Immature natural killer cell (primary cell): ENCODE measurements at regions not wholly inside any gene's neighbourhood (a gene's known extent, or its start where the extent isn't known, plus 50 kb on each side); places are given as distances from the start of the nearest gene placed in this dataset.

Experiments used
- DNase-seq, 3 donors: peaks; one replicate each; pipeline ENCODE4 v3.0.0; 2022; ENCODE audit warnings: mixed read lengths in 1 of 3
- H3K27ac Mint-ChIP-seq, 6 donors: one replicate each; pipeline ENCODE4 v1.8.0; 2020; ENCODE audit warnings: mixed read lengths in 6 of 6, mild to moderate bottlenecking in 5 of 6, inconsistent platforms in 4 of 6, moderate library complexity in 3 of 6
- H3K27me3 Mint-ChIP-seq, 3 donors: one replicate each; pipeline ENCODE4 v1.8.0; 2020 to 2021; ENCODE audit warnings: low read depth in 3 of 3, mild to moderate bottlenecking in 3 of 3, mixed read lengths in 3 of 3, moderate library complexity in 3 of 3, inconsistent platforms in 1 of 3
- H3K36me3 Mint-ChIP-seq, 3 donors: one replicate each; pipeline ENCODE4 v1.8.0; 2020; ENCODE audit warnings: mixed read lengths in 3 of 3, inconsistent platforms in 2 of 3, mild to moderate bottlenecking in 2 of 3
- H3K4me1 Mint-ChIP-seq, 2 donors: one replicate each; pipeline ENCODE4 v1.8.0; 2020; ENCODE audit warnings: inconsistent platforms in 2 of 2, mild to moderate bottlenecking in 2 of 2, mixed read lengths in 2 of 2, moderate library complexity in 1 of 2
- H3K4me3 Mint-ChIP-seq, 5 donors: one replicate each; pipeline ENCODE4 v1.8.0; 2020; ENCODE audit warnings: mild to moderate bottlenecking in 5 of 5, mixed read lengths in 5 of 5, inconsistent platforms in 3 of 5, moderate library complexity in 3 of 5
- H3K9me3 Mint-ChIP-seq, 6 donors: one replicate each; pipeline ENCODE4 v1.8.0; 2020; ENCODE audit warnings: mild to moderate bottlenecking in 6 of 6, mixed read lengths in 6 of 6, inconsistent platforms in 4 of 6, moderate library complexity in 3 of 6

- Mint-ChIP-seq H3K27me3 (peaks cover 0 to 11% (median 5%) of the 10 kb centered on the region in 3 donors), H3K27ac (no peak overlapping the region), H3K9me3 (no peaks in the 10 kb centered on the region), H3K4me1 (no peaks in the 10 kb centered on the region), H3K36me3 (no peaks in the 10 kb centered on the region), H3K4me3 (no peak overlapping the region)
- DNase-seq = no peak
These were observed 98.0 kb upstream of the KCNG1 start for GRCh38 chr20:51120868-51121267.

DNA sequence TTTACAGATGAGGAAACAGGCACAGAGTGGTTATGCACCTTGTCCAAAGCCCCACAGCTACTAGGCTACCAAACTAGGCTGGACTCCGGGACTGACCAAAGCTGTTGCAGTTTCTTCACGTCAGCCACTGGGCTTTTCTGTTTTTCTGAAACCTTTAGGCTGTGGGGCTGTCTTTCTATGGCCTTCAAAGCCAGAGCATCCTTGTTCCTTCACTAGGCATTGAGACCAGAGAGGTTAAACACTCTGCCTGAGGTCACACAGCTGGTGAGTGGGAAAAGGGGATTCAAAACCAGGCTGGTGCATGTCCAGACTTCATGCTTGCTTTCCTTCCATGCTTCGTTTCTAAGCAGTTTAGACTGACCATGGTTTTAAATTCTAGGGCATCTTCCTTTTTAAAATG is 97.5 kb upstream of the KCNG1 start:
- H3K27me3 Mint-ChIP-seq = peaks cover 0 to 8% (median 5%) of the 10 kb centered on the region in 3 donors

GRCh38 chr20:51119914-51120313 is 97.0 kb upstream of the KCNG1 start:
- Mint-ChIP-seq H3K9me3 (no peaks in the 10 kb centered on the region), H3K4me3 (no peak overlapping the region), H3K4me1 (no peaks in the 10 kb centered on the region), H3K27me3 (peaks cover 0 to 8% (median 4%) of the 10 kb centered on the region in 3 donors), H3K27ac (no peak overlapping the region), H3K36me3 (no peaks in the 10 kb centered on the region)
- DNase-seq = no peak

More for the DNA sequence above, 97.5 kb upstream of the KCNG1 start:
- no peak overlapping the region for H3K27ac Mint-ChIP-seq
- no peak overlapping the region for H3K4me3 Mint-ChIP-seq
- no peaks in the 10 kb centered on the region for H3K4me1 Mint-ChIP-seq
- H3K36me3 Mint-ChIP-seq = no peaks in the 10 kb centered on the region
- no peak for DNase-seq
- H3K9me3 Mint-ChIP-seq = no peaks in the 10 kb centered on the region

GRCh38 chr20:51118985-51119527 is 96.1 kb upstream of the KCNG1 start:
- DNase-seq = no peak
- Mint-ChIP-seq H3K4me3 (no peak overlapping the region), H3K36me3 (no peaks in the 10 kb centered on the region), H3K4me1 (no peaks in the 10 kb centered on the region), H3K27me3 (peaks cover 0 to 8% (median 5%) of the 10 kb centered on the region in 3 donors), H3K27ac (no peak overlapping the region), H3K9me3 (no peaks in the 10 kb centered on the region)

DNA sequence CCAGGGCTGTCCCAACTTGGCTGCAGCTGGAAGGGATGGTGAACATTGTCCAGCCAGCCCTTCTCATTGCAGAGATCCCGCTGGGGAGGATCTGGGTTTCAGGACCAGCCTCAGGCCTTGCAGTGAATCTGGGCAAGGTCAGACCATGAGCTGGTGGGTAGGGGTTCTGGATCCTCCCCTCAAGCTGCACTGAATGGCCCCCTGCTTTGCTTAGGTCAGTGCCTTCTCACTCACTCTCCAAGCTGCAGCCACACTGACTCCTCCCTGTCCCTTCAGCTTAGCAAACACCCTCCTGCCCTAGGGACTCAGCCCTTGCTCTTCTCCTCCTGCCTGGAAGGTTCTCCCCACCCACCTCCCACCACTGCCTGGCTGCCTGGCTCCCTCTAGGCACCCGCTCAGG is 95.3 kb upstream of the KCNG1 start:
- H3K4me3 Mint-ChIP-seq = no peak overlapping the region
- H3K27me3 Mint-ChIP-seq = peaks cover 0 to 8% (median 5%) of the 10 kb centered on the region in 3 donors
- no peaks in the 10 kb centered on the region for H3K36me3 Mint-ChIP-seq
- no peak for DNase-seq
- H3K27ac Mint-ChIP-seq = no peak overlapping the region
- H3K4me1 Mint-ChIP-seq = no peaks in the 10 kb centered on the region
- H3K9me3 Mint-ChIP-seq = no peaks in the 10 kb centered on the region

- H3K4me1 Mint-ChIP-seq = no peaks in the 10 kb centered on the region
- no peak overlapping the region for H3K4me3 Mint-ChIP-seq
- no peak for DNase-seq
- H3K27ac Mint-ChIP-seq = no peak overlapping the region
- peaks cover 0 to 8% (median 3%) of the 10 kb centered on the region in 3 donors for H3K27me3 Mint-ChIP-seq
- H3K9me3 Mint-ChIP-seq = no peaks in the 10 kb centered on the region
- no peaks in the 10 kb centered on the region for H3K36me3 Mint-ChIP-seq
These were observed 94.1 kb upstream of the KCNG1 start for GRCh38 chr20:51116765-51117686.

DNA sequence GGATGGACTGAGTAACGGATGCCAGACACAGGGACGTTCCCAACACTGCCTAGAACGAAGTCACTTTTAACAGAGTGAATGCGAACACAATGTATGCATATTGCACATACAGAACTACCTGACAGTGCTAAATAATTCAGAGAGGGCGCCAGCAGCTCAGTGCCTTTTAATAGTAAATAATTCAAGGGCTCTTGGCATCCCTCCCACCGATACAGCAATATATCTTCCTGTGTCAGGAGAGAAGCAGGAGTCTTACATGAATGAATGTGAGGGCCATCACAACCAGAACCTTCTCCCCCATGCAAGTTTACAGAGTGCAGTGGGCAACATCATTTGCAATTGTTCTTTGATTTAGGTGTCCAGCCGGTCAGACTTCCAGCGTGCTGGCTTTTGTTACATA is 88.4 kb upstream of the KCNG1 start:
- H3K4me3 Mint-ChIP-seq = no peak overlapping the region
- H3K27ac Mint-ChIP-seq = no peak overlapping the region
- no peak for DNase-seq
- peaks cover 4 to 6% (median 5%) of the 10 kb centered on the region in 3 donors for H3K27me3 Mint-ChIP-seq
- no peaks in the 10 kb centered on the region for H3K36me3 Mint-ChIP-seq
- H3K4me1 Mint-ChIP-seq = no peaks in the 10 kb centered on the region
- H3K9me3 Mint-ChIP-seq = no peaks in the 10 kb centered on the region

DNA sequence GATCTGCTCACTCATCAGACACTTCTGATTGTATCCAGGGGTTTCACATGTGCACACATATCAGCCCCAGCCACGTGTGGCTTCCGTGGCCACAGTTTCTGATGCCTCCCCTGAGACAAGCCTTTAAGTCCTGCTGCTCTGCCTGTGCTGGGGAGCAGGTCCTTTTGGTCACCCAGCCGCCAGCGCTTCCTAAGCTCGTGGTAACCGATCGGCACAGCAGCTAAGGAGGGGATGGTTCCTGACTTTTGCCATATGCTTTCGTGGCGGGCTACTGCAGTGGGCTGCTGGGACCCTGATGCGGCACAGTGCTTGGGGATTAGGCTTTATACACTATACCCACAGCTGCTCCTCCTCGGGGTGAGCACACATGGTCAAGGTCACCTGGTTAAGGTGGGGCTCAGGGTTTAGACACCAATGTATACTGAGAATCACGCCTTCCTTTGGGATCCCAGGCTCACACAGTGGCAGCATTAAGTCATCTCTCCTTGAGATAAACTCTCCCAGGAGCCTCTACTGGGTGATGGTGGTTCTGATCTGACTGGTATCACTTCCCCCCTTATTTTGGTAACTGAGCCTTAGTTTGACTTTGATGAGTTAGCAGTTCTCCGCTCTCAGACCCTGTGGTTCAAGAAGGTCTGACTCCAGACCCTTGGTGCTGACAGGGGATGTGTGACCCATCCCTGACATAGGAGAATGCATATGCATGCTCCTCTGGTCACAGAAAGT is 85.9 kb upstream of the KCNG1 start:
- DNase-seq = no peak
- H3K27me3 Mint-ChIP-seq = peaks cover 2 to 6% (median 5%) of the 10 kb centered on the region in 3 donors
- H3K4me3 Mint-ChIP-seq = no peak overlapping the region
- no peaks in the 10 kb centered on the region for H3K4me1 Mint-ChIP-seq
- no peak overlapping the region for H3K27ac Mint-ChIP-seq
- no peaks in the 10 kb centered on the region for H3K9me3 Mint-ChIP-seq
- no peaks in the 10 kb centered on the region for H3K36me3 Mint-ChIP-seq

GRCh38 chr20:51106011-51106410 is 83.1 kb upstream of the KCNG1 start:
- H3K9me3 Mint-ChIP-seq = no peaks in the 10 kb centered on the region
- H3K27ac Mint-ChIP-seq = no peak overlapping the region
- H3K36me3 Mint-ChIP-seq = no peaks in the 10 kb centered on the region
- no peak for DNase-seq
- no peaks in the 10 kb centered on the region for H3K4me1 Mint-ChIP-seq
- H3K4me3 Mint-ChIP-seq = no peak overlapping the region
- peaks cover 4 to 6% (median 6%) of the 10 kb centered on the region in 3 donors for H3K27me3 Mint-ChIP-seq

DNA sequence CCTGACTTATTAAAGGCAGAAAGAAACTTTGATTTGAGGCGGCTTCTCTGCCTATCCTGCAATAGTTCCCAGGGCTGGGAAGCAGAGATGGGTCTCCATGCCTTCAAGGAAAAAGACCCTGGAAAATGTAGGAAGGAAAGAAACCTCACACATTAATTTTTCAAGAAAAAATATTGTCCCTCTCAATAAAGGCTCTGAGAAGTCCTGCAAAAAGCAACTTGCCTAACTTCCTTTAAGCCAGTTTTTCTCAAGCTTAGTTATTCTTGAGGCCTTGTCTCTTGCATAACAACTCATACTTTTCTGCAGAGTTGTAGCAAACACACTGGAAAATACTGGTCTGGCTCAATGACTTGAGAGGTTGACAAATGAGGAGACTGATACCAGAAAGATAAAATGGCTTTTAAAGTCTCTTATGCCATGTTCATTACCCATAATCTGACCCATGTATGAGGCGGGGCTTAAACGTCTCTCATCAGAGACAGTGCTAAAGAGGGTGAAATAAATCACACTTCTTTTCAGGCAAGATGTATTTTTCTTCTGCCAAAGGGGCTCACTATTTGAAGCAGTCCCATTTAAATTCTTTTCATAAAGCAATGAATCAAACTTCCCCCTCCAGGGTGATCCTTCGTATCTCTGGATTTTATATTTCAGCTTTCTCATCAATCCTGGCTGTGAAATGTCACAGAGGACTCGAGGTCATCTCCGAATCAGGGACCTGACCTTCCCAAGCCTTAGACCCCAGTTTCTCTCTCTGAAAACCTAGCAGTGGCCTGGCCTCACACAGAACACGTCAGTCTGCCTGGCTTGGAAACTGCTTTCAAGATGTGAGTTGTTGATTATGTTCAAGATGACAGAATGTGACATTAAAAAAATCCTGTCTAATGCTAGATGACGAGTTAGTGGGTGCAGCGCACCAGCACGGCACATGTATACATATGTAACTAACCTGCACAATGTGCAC is 82.3 kb upstream of the KCNG1 start:
- no peak overlapping the region for H3K27ac Mint-ChIP-seq
- no peaks in the 10 kb centered on the region for H3K9me3 Mint-ChIP-seq
- no peak overlapping the region for H3K4me3 Mint-ChIP-seq
- no peaks in the 10 kb centered on the region for H3K36me3 Mint-ChIP-seq
- H3K27me3 Mint-ChIP-seq = peaks cover 2 to 6% (median 3%) of the 10 kb centered on the region in 3 donors
- no peaks in the 10 kb centered on the region for H3K4me1 Mint-ChIP-seq
- DNase-seq = no peak

- Mint-ChIP-seq H3K4me1 (no peaks in the 10 kb centered on the region), H3K27ac (no peak overlapping the region), H3K9me3 (no peaks in the 10 kb centered on the region), H3K4me3 (no peak overlapping the region), H3K27me3 (peaks cover 0 to 7% (median 6%) of the 10 kb centered on the region in 3 donors), H3K36me3 (no peaks in the 10 kb centered on the region)
- DNase-seq = no peak
These were observed 77.7 kb upstream of the KCNG1 start for GRCh38 chr20:51100617-51101016.

DNA sequence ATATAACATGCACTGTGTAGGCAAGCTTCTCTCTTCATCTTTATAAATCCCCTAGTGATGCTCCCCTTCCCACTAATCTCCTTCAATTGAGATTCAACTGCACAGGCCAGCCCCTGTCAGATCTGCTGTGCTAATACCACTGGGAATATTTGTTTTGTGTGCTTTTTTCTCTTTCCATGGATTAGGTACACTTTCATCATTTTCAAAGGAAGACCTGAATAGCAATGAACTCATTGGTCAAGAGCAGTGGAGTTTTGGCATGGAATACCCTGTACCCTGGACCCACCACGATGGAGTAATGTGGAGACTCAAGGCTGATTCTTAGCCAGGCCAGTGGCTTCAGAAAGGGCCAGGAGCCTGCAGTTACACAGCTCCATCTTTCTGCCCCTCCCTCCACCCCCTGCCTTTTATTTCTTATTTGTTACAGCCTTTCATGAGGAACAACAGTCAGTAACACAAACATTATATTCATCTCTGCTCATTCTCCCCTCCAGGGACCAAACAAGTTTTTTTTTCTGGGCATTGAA is 75.4 kb upstream of the KCNG1 start:
- Mint-ChIP-seq H3K9me3 (no peaks in the 10 kb centered on the region), H3K27me3 (peaks cover under 1 to 11% (median 9%) of the 10 kb centered on the region in 3 donors), H3K4me1 (no peaks in the 10 kb centered on the region), H3K4me3 (no peak overlapping the region), H3K36me3 (no peaks in the 10 kb centered on the region), H3K27ac (peak overlapping the region in 1 of 6 donors; percentile 21)
- DNase-seq = no peak
